IMR-90 (cell line): ENCODE measurements at regions not wholly inside any gene's neighbourhood (a gene's known extent, or its start where the extent isn't known, plus 50 kb on each side); places are given as distances from the start of the nearest gene placed in this dataset.
"Not testable (repeated sequence)": the region's sequence is repeated elsewhere in the genome, so short reads cannot be mapped to it uniquely, and the experiment has no call there.

Experiments
- ATAC-seq: fragments of 200-7000 bp; cut with Tn5 transposase; 2 replicates; pipeline ENCODE4 v1.9.1; 2020; ENCODE audit warnings: low read depth, mild to moderate bottlenecking, moderate library complexity
- BruUV-seq: library from RNA; stranded (reverse); fragments of 400-500 nt; replicated peaks from 2 replicates; lab custom pipeline; 2021; lab: Mats Ljungman, UMichigan
- CTCF ChIA-PET: fragments of 300-600 bp; formaldehyde crosslinking; extraction: SDS; loops from one replicate; lab custom pipeline; 2021; ENCODE audit warnings: antibody characterized with exemption; lab: Yijun Ruan, JAX
- POLR2A ChIA-PET: fragments of 300-600 bp; sonication (Branson Sonifier 250); formaldehyde crosslinking; loops from one replicate; lab custom pipeline; 2022; ENCODE audit warnings: antibody characterized with exemption; ENCODE audit not compliant: unreplicated experiment; lab: Charles Lee
- DNase-seq: peaks from one replicate; pipeline ENCODE4 v3.0.0; 2013
- H2AFZ ChIP-seq: replicated peaks from 2 replicates; pipeline ENCODE3; 2013; ENCODE audit warnings: low read length, mild to moderate bottlenecking; ENCODE audit not compliant: poor library complexity
- H2AK5ac ChIP-seq: 2 replicates; pipeline ENCODE4 v1.6.1; 2013; ENCODE audit warnings: low read depth, low read length, inconsistent platforms
- H2AK9ac ChIP-seq: replicated peaks from 2 replicates; pipeline ENCODE3; 2013; ENCODE audit warnings: mild to moderate bottlenecking, low read depth, low read length, moderate library complexity; ENCODE audit not compliant: poor library complexity
- H2BK120ac ChIP-seq: 2 replicates; pipeline ENCODE4 v1.6.1; 2013; ENCODE audit warnings: low read depth, low read length, inconsistent platforms
- H2BK15ac ChIP-seq: 3 replicates; pipeline ENCODE4 v1.6.1; 2013; ENCODE audit warnings: low read depth, low read length, inconsistent platforms
- H2BK20ac ChIP-seq: 2 replicates; pipeline ENCODE4 v1.6.1; 2013; ENCODE audit warnings: low read depth, mild to moderate bottlenecking, inconsistent platforms, low read length, moderate library complexity
- H2BK5ac ChIP-seq: 2 replicates; pipeline ENCODE4 v1.6.1; 2013; ENCODE audit warnings: mild to moderate bottlenecking, low read depth, low read length, inconsistent platforms; ENCODE audit not compliant: poor library complexity, severe bottlenecking
- H3K14ac ChIP-seq: replicated peaks from 2 replicates; pipeline ENCODE4 v1.6.1; 2013; ENCODE audit warnings: low read depth, low read length, inconsistent platforms
- H3K18ac ChIP-seq: 2 replicates; pipeline ENCODE4 v1.6.1; 2013; ENCODE audit warnings: low read depth, low read length, control low read depth
- H3K23ac ChIP-seq: 2 replicates; pipeline ENCODE4 v1.6.1; 2013; ENCODE audit warnings: low read depth, low read length, inconsistent platforms
- H3K27ac ChIP-seq: 2 replicates; pipeline ENCODE4 v1.5.1; 2013; ENCODE audit warnings: mild to moderate bottlenecking, control low read depth, low read length; ENCODE audit not compliant: insufficient read depth
- H3K27me3 ChIP-seq: 2 replicates; pipeline ENCODE4 v1.6.1; 2013; ENCODE audit warnings: low read length; ENCODE audit not compliant: control insufficient read depth, insufficient read depth
- H3K36me3 ChIP-seq: 2 replicates; pipeline ENCODE4 v1.6.1; 2013; ENCODE audit warnings: low read length, mixed read lengths; ENCODE audit not compliant: control insufficient read depth, insufficient read depth
- H3K4ac ChIP-seq: 2 replicates; pipeline ENCODE4 v1.6.1; 2013; ENCODE audit warnings: low read depth, low read length, inconsistent platforms
- H3K4me1 ChIP-seq: 2 replicates; pipeline ENCODE4 v1.6.1; 2013; ENCODE audit warnings: low read length, mixed read lengths; ENCODE audit not compliant: control insufficient read depth, insufficient read depth
- H3K4me2 ChIP-seq: 2 replicates; pipeline ENCODE4 v1.6.1; 2013; ENCODE audit warnings: low read depth, mild to moderate bottlenecking, control low read depth, low read length, moderate library complexity
- H3K4me3 ChIP-seq: 2 replicates; pipeline ENCODE4 v1.5.1; 2013; ENCODE audit warnings: low read depth, mild to moderate bottlenecking, control low read depth, low read length, moderate library complexity; ENCODE audit not compliant: insufficient read depth
- H3K56ac ChIP-seq: 2 replicates; pipeline ENCODE4 v1.6.1; 2013; ENCODE audit warnings: low read length, inconsistent platforms; ENCODE audit not compliant: insufficient read depth; ENCODE audit errors: extremely low read depth
- H3K79me1 ChIP-seq, 2 experiments: 2 replicates each; pipeline ENCODE4 v1.6.1; 2013; ENCODE audit warnings: low read length in 2 of 2, inconsistent platforms in 1 of 2, low read depth in 1 of 2
- H3K9ac ChIP-seq: 2 replicates; pipeline ENCODE4 v1.6.1; 2013; ENCODE audit warnings: low read depth, low read length, control low read depth
- H3K9me1 ChIP-seq: 2 replicates; pipeline ENCODE4 v1.6.1; 2013; ENCODE audit warnings: low read length, inconsistent platforms; ENCODE audit not compliant: insufficient read depth
- H3K9me3 ChIP-seq: 2 replicates; pipeline ENCODE4 v1.6.1; 2013; ENCODE audit warnings: low read length; ENCODE audit not compliant: control insufficient read depth, insufficient read depth
- H4K20me1 ChIP-seq: 2 replicates; pipeline ENCODE4 v1.6.1; 2013; ENCODE audit warnings: low read length, inconsistent platforms; ENCODE audit not compliant: insufficient read depth
- H4K5ac ChIP-seq: 2 replicates; pipeline ENCODE4 v1.6.1; 2013; ENCODE audit warnings: mild to moderate bottlenecking, low read depth, low read length, control low read depth
- H4K8ac ChIP-seq, 2 experiments: 2 replicates each; pipeline ENCODE4 v1.6.1; 2013; ENCODE audit warnings: low read depth in 2 of 2, low read length in 2 of 2, control low read depth in 1 of 2, inconsistent platforms in 1 of 2
- H4K91ac ChIP-seq: 2 replicates; pipeline ENCODE4 v1.6.1; 2013; ENCODE audit warnings: low read depth, low read length, inconsistent platforms; ENCODE audit not compliant: insufficient read depth
- WGBS, 2 experiments: methylation state at CpG; one replicate each; pipeline versions ENCODE4 v1.1.5 to v1.1.7; 2013; ENCODE audit warnings: missing lambda C conversion rate in 2 of 2; ENCODE audit not compliant: insufficient read length in 1 of 2; ENCODE audit errors: extremely low coverage in 2 of 2; 5-methylcytosine and 5-hydroxymethylcytosine counted together
- dilution Hi-C: fragments of 300-500 bp; cut with HindIII; formaldehyde crosslinking; loops from one replicate; pipeline ENCODE4 v1.14.3; 2018; ENCODE audit warnings: low sequenced_read_pairs; ENCODE audit not compliant: unreplicated experiment
- in situ Hi-C: fragments of 300-500 bp; cut with MboI; formaldehyde crosslinking; loops from 3 replicates; pipeline ENCODE4 v1.14.3; 2019; ENCODE audit warnings: low sequenced_read_pairs, inconsistent platforms, mixed read lengths
- intact Hi-C: fragments of 100-400 bp; cut with micrococcal nuclease; formaldehyde crosslinking; loops from 2 replicates; pipeline ENCODE4 v1.10.0; 2022

DNA sequence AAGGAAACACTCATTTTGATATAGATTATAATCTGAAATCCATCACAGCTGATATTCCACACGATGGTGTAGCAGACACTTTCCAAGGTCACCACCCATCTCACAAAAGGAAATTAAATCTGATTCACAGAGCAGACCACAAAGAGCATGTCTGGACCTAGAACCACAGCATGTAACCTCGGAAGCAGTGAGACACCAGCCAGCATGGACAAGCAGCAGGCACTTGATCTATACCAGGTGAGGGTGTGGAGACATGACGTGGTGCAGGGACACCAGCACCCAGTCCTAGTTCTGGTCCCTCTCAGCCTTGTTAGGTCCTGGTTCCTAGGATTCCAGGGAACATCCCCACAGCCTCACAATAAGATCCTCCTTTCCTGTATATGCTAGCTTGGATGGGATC lies 81.9 kb upstream of the FBXO28 start:
- H2BK5ac ChIP-seq, H3K4ac ChIP-seq, H3K23ac ChIP-seq, H3K9me3 ChIP-seq, H3K9me1 ChIP-seq, H3K56ac ChIP-seq, DNase-seq, H3K4me3 ChIP-seq, H3K36me3 ChIP-seq, CTCF ChIA-PET, H3K79me1 ChIP-seq, BruUV-seq, H2BK20ac ChIP-seq, in situ Hi-C loops, H2BK15ac ChIP-seq, ATAC-seq, H3K14ac ChIP-seq, H2AFZ ChIP-seq, intact Hi-C loops, H3K9ac ChIP-seq, H2BK120ac ChIP-seq, H2AK5ac ChIP-seq, H4K5ac ChIP-seq, H3K4me1 ChIP-seq, H3K27me3 ChIP-seq, H3K4me2 ChIP-seq, H3K18ac ChIP-seq, H4K91ac ChIP-seq, H3K27ac ChIP-seq, H4K8ac ChIP-seq, dilution Hi-C loops, H4K20me1 ChIP-seq, POLR2A ChIA-PET, H2AK9ac ChIP-seq: not testable (repeated sequence)
- WGBS, 2 experiments: no CpG with 5 or more reads among the region's 3 CpGs

DNA sequence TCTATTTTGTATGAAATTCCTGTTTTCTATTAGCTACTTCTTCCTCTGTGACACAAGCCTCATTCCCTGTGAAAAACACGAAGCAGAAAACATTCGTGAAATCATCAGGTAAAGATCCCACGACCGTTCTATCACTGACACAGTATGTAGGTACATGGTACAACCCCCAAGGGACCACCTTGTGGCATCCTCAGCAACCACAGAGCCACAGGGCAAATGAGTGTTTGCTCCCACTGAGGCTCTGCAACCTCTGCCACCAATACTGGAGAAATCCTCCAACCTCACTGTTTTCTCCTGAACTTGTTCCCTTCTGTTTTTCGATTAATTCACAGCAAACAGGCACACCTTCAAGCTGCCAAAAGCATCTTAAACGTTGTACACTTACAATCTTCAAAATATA lies 83.7 kb upstream of the FBXO28 start:
- H3K9me3 ChIP-seq, H3K4me3 ChIP-seq, dilution Hi-C loops, H2AFZ ChIP-seq, POLR2A ChIA-PET, H3K14ac ChIP-seq, in situ Hi-C loops, ATAC-seq, H3K9me1 ChIP-seq, H3K27ac ChIP-seq, H3K4me2 ChIP-seq, H2AK5ac ChIP-seq, H2BK120ac ChIP-seq, H3K56ac ChIP-seq, H3K9ac ChIP-seq, H4K20me1 ChIP-seq, H2BK5ac ChIP-seq, H3K36me3 ChIP-seq, H3K27me3 ChIP-seq, CTCF ChIA-PET, H4K5ac ChIP-seq, H3K18ac ChIP-seq, intact Hi-C loops, H2AK9ac ChIP-seq, H3K4me1 ChIP-seq, H3K79me1 ChIP-seq, H3K23ac ChIP-seq, DNase-seq, H4K8ac ChIP-seq, H2BK20ac ChIP-seq, H2BK15ac ChIP-seq, H4K91ac ChIP-seq, H3K4ac ChIP-seq, BruUV-seq: not testable (repeated sequence)
- no CpG with 5 or more reads among the region's 6 CpGs for WGBS, 2 experiments
